ENCODE measurements at regions not wholly inside any gene's neighbourhood (a gene's known extent, or its start where the extent isn't known, plus 50 kb on each side); places are given as distances from the start of the nearest gene placed in this dataset.

- no peak for DNase-seq (ENCODE audit: low spot score)
These were observed 60.8 kb upstream of the WLS start for GRCh38 chr1:68293122-68293521.

- DNase-seq (ENCODE audit: low spot score) = no peak
These were observed 59.5 kb upstream of the WLS start for GRCh38 chr1:68291688-68292384.

DNA sequence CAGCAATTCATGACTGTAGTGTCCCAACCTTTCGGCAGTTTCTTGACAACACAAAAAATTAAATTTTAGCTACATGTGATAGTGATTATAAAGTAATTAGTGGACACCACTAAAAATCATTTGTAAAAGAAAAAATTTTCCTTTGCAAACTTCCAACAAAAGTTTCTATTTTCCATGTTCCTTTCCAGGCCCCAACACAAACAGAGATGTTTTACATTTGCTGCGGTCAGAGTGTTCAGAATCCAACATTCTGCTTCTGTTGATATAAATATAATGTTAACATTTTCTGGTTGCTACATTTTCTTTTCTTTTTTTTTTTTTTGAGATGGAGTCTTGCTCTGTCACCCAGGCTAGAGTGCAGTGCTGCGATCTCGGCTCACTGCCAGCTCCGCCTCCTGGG is 54.9 kb upstream of the WLS start:
- DNase-seq (ENCODE audit: low spot score) = no peak

DNA sequence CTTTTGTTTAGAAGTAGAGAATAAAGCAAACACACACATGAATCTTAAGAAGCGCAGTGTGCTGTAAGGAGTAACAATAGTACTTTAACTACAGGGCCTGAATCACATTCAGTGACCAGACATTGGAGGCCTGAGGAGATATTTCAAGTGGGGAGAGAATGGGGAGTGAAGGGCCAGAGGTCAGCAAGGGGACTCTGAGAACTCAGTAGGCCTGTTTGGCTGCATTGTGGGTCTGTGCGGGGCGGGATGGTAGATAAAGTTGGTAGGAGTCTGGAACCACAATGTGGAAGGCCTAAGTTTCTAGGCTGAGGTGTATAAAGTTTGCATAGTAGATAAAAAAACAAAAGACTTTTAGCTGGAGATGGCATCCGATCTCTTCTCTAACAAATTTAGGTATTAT is 52.7 kb upstream of the WLS start:
- DNase-seq (ENCODE audit: low spot score) = no peak

DNA sequence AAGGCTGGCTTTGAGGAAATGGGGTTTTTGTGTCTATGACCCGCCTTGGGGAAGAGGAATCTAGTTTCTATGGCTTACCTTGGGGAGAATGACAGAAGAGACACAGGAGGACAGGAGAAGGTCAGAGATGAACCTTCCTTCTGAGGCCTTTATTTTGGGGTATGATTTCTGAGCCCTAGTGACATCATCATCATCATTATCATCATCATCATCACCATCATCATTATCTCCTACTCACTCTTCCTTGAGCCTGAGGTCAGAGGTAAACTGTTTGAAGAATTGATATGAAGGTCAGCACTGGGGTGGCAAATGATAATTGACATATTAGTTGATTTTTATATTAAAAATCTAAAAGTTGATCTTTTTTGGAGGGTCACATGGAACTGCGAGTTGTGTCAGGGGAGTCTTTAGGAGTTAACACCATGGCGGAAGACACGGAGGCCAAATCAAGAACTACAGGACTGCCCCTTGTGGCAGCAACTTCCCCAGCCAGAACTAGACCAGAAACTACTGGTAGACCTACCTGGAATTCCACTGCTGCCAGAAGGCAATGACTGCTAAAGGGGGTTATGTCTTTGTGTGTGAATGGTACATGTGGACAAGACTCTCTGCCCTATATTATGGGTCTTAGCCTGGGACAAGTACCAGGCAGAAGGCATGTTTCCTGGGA is 49.8 kb upstream of the WLS start:
- DNase-seq (ENCODE audit: low spot score) = no peak

Measured in left forelimb (tissue), 1 donor.